ENCODE measurements at regions not wholly inside any gene's neighbourhood (a gene's known extent, or its start where the extent isn't known, plus 50 kb on each side); places are given as distances from the start of the nearest gene placed in this dataset.
"Not testable (repeated sequence)": the region's sequence is repeated elsewhere in the genome, so short reads cannot be mapped to it uniquely, and the experiment has no call there.

DNA sequence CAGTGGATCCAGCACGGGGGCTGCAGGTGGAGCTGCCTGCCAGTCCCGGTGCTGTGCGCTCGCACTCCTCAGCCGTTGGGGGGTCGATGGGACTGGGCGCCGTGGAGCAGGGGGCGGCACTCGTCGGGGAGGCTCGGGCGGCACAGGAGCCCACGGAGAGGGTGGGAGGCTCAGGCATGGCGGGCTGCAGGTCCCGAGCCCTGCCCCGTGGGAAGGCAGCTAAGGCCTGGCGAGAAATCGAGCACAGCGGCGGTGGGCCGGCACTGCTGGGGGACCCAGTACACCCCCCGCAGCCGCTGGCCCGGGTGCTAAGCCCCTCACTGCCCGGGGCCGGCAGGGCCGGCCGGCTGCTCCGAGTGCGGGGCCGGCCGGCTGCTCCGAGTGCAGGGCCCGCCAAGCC lies 52.3 kb upstream of the MARK1 start:
- not testable (repeated sequence) for ATAC-seq

DNA sequence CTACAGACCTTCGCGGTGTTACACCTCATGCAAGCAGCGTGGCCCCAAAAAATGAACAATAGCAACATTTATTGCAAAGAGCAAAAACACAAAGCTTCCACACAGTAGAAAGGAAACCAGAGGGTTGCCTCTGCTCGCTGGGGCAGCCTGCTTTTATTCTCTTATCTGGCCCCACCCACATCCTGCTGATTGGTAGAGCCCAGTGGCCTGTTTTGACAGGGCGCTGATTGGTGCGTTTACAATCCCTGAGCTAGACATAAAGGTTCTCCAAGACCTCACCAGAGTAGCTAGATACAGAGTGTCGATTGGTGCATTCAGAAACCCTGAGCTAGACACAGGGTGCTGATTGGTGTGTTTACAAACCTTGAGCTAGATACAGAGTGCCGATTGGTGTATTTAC lies 52.8 kb upstream of the MARK1 start:
- ATAC-seq, result not testable (repeated sequence)

DNA sequence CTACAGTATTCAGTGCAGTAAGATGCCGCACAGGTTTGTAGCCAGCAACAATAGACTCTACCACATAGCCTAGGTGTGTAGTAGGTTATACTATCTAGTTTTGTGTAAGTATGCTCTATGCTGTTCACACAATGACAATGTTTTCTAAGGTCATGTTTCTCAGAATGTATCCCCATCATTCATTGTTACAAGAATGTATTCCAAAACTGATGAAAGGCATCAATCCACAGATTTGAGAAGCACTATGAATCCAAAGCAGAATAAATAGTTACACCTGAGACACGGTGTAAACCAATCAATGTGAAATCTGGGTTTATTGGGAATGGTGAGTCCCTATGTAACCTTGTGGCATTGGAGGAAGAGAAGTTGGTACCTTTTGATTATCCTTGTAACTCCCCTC lies 54.5 kb upstream of the MARK1 start:
- ATAC-seq, result no peak

GRCh38 chr1:220462752-220463151 lies 65.2 kb upstream of the MARK1 start:
- peak; percentile 28 for ATAC-seq

DNA sequence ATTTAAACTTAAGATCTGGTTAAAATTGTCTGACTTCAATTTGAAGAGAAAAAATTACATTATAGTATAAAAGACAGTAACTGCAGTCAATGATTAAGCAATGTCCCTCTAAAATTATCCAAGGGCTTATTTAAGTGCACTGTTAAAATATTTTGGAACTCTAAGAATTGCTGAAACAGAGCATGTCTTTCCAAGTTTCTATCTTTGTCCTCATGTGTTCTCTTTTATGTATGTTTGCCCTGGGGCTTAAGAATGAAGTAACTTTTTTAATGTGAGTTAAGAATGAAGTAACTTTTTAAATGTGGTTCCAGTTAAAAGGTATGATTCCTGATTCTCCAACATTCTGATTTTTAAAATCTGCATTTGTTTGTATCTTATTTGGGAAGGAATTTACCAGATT lies 69.0 kb upstream of the MARK1 start:
- ATAC-seq, result no peak

- no peak for ATAC-seq
Observed at GRCh38 chr1:220457957-220458609, 69.9 kb upstream of the MARK1 start.

DNA sequence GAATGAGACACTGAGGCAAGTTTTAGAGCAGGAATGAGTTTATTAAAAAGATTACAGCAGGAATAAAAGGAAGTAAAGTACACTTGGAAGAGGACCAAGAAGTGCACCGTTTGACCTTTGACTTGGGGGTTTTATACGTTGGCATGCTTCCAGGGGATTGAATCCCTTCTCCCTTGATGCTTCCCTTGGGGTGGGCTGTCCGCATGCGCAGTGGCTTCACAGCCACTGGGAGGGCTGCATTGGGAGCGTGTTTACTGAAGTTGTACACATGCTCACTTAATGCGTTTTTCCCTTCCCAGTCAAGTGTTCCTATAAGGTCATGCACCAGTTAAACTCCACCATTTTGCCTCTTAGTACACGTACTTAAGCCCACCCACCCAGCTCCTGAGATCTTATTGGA lies 72.4 kb upstream of the MARK1 start:
- ATAC-seq, result no peak

GRCh38 chr1:220454155-220454777 lies 73.7 kb upstream of the MARK1 start:
- no peak for ATAC-seq

DNA sequence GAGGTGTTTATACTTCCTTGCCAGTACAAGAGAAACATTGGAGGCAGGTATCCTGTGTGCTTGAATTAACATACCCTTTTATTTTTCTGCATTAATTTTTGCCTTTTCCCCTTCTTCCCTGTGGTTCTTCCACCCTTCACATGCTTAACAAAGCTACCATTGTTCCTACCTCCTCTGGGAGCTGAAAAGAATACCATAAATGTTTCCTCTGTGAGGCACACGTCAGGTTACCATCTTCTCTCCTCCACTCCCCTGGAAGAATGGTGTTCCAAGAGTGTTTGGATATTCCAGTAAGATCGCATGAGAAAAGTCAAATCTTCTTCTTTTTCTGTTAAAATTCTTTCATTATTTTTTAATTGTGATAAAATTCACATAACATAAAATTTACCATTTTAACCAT lies 74.6 kb upstream of the MARK1 start:
- ATAC-seq, result no peak

- ATAC-seq, result no peak
Observed at GRCh38 chr1:220451532-220451931, 76.4 kb upstream of the MARK1 start.

- ATAC-seq, result no peak
Observed at GRCh38 chr1:220450927-220451326, 77.0 kb upstream of the MARK1 start.

GRCh38 chr1:220448217-220448616 lies 79.7 kb upstream of the MARK1 start:
- no peak for ATAC-seq

DNA sequence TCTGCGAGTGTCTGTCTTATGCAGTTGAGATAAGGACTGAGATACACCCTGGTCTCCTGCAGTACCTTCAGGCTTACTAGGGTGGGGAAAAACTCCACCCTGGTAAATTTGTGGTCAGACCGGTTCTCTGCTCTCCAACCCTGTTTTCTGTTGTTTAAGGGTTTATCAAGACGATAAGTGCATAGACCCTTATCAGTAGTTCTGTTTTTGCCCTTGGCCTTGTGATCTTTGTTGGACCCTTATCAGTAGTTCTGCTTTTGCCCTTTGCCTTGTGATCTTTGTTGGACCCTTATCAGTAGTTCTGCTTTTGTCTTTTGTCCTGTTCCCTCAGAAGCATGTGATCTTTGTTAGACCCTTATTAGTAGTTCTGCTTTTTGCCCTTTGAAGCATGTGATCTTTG lies 83.3 kb upstream of the MARK1 start:
- ATAC-seq, result not testable (repeated sequence)

GRCh38 chr1:220441211-220441610 lies 86.7 kb upstream of the MARK1 start:
- ATAC-seq, result no peak

GRCh38 chr1:220438741-220439140 lies 89.2 kb upstream of the MARK1 start:
- ATAC-seq, result no peak

DNA sequence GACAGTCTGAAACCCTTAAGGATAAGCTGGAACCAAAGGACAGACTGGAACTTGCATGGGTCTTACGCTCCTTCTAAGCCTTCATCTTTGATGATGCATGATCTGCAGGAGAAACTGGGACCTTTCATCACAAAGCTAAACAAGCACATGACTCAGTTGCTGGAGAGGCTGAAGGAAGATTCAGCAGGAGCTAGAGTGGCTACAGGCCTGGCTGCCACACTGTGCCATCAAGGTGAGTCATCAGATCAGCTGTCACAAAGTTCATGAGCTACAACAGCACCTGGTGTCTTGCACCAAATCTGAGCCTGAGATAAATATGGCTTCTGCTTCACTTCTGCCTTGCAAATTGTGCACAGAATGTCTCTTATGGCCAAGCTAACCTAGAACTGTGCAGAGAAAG lies 95.5 kb upstream of the MARK1 start:
- ATAC-seq, result peak; percentile 93

DNA sequence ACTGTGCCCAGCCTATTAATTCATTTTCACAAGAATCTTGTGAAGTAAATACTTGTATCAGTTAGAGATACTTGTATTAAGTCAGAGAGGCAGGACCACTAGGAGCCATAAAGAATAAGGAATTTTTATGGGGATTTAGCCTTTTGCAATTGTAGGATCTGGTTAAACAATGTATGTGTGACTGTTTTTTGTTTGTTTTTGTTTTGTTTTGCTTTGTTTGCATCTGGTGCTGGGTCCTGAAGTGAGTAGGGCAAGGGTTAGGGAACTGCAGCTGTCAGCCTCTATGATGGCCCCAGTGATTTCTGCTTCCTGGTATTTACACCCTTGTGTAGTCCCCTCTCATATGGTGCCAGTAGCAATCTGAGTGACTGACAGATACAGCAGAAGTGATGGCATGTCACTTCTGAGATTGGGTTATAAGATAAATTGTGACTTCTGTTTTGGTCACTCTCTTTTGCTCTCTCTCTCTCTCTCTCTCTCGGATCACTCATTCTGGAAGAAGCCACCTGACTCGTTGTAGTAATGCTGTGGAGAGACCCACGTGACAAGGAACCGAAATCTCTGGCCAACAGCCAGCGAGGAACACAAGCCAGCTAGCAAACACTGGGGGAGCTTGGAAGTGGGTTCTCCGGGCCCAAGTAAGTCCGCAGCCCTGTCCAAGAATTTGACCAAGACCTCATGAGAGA lies 96.2 kb upstream of the MARK1 start:
- no peak for ATAC-seq

DNA sequence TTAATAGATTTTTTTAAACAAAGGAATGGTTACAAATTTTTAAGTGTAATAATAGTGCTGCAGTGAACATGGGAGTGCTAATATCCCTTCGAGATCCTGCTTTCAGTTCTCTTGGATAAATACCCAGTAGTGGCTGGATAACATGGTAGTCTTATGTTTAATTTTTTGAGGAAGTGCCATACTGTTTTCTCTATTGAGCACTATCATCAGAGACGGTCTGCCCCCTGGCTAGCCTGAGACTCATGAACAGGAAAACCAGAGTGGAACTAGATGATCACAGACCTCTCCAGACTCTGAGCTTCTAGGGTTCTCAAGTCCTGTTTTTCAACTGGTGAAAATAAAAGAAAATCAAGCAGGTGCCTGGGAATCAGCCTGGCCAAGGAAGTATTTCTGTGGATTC lies 97.3 kb upstream of the MARK1 start:
- ATAC-seq, result no peak

DNA sequence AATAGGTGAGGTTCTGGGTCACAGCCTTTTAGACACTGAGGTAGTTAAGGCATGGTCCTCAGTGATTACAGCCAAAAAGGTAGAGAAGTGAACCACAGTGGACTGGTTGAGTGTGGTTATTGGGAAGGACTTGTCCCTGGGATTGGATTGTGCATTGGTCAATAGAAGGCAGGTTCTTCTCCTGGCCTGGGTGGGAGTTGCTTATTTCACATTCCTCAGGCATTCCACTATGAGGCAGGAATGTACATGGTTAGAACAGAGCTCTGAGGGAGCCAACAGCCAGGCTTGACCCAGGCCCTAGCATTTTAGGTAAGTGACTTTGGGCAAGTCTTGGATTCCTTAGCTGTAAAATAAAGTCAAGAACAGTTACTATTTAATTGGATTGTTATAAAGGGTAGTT lies 97.9 kb upstream of the MARK1 start:
- ATAC-seq, result no peak

- ATAC-seq, result peak; percentile 71
Observed at GRCh38 chr1:220426989-220427388, 100.9 kb upstream of the MARK1 start.

DNA sequence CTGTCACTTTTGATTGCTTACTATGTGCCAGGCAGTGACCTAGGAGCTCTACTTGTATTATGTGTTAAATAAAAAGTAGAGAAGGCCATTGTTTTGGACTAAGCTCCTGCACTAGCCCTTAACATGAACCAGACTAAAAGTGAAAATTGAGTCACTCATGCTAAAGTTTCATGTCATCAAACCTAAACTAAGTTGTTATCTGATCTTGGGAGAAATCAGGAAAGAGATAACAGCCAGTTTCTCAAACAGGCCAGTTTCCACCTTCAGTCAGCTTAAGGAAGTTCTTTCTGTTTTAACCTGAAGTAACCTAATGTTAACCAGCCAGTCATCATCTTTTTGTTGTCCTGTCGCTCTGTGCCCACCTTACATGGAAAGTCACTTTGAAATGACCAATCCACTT lies 102.1 kb upstream of the MARK1 start:
- ATAC-seq, result no peak

DNA sequence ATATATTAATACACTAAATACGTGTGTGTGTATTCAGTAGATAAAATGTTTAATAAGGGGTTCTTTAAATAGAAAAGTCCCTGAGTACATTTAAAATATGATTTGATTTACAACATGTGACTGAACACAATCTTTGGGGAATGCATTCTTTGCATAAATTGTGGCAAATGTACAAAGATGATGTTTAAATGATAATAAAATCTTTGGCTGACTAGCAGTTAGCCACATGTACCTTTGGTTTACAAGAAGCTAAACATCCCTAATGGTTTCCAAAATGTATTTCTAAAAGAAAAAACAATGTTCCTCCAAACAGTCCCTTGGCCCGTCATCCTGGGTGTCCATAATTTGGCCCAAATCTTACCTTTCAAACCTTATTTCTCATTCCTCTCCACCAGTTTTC lies 106.4 kb upstream of the MARK1 start:
- ATAC-seq, result no peak

GRCh38 chr1:220420726-220421125 lies 107.2 kb upstream of the MARK1 start:
- no peak for ATAC-seq

- ATAC-seq, result not testable (repeated sequence)
Observed at GRCh38 chr1:220412382-220412781, 115.6 kb upstream of the MARK1 start.
